Right lobe of liver (tissue), 6 donors: ENCODE measurements at regions not wholly inside any gene's neighbourhood (a gene's known extent, or its start where the extent isn't known, plus 50 kb on each side); places are given as distances from the start of the nearest gene placed in this dataset.

ENCODE experiments used
- ATAC-seq, 4 donors: fragments of 200-7000 bp; cut with Tn5 transposase; one replicate each; pipeline ENCODE4 v1.9.1; 2020; ENCODE audit warnings: mild to moderate bottlenecking in 4 of 4, moderate library complexity in 4 of 4
- DNase-seq, 3 donors: peaks; one replicate each; pipeline ENCODE4 v3.0.0-alpha.2; 2020
- H3K27ac ChIP-seq, 3 donors: fragments of 200-600 bp; one replicate each; pipeline ENCODE4 v1.8.0; 2022
- H3K27me3 ChIP-seq, 2 donors: fragments of 200-600 bp; one replicate each; pipeline ENCODE4 v1.8.0; 2022
- H3K36me3 ChIP-seq, 4 donors: fragments of 200-600 bp; sonication (generic) in 1 of 4; one replicate each; pipeline versions ENCODE4 v1.5.1 to v1.8.0; 2017 to 2022; ENCODE audit warnings: control low read depth in 1 of 4
- H3K4me1 ChIP-seq, 4 donors: fragments of 200-600 bp; sonication (generic) in 1 of 4; one replicate each; pipeline versions ENCODE4 v1.5.1 to v1.8.0; 2017 to 2022; ENCODE audit warnings: control low read depth in 1 of 4
- H3K4me3 ChIP-seq, 3 donors: fragments of 200-600 bp; one replicate each; pipeline ENCODE4 v1.8.0; 2022
- H3K9me3 ChIP-seq, 4 donors: fragments of 200-600 bp; sonication (generic) in 1 of 4; one replicate each; pipeline versions ENCODE4 v1.5.1 to v1.8.0; 2017 to 2022; ENCODE audit warnings: control low read depth in 1 of 4
- CTCF ChIP-seq, 4 donors: fragments of 200-600 bp in 3 of 4; fragments of 450-650 bp in 1 of 4; IDR thresholded peaks; one replicate each; pipeline versions ENCODE4 v1.5.1 to v1.8.0; 2016 to 2022; ENCODE audit warnings: antibody characterized with exemption in 4 of 4, mild to moderate bottlenecking in 2 of 4
- POLR2A ChIP-seq: fragments of 450-650 bp; IDR thresholded peaks from one replicate; pipeline ENCODE4 v1.6.1; 2017; ENCODE audit warnings: antibody characterized with exemption, mild to moderate bottlenecking
- WGBS: methylation state at CpG from one replicate; pipeline ENCODE4 v1.1.6; 2018; ENCODE audit warnings: low coverage, low lambda C conversion rate; ENCODE audit not compliant: insufficient coverage; ENCODE audit errors: missing lambda C conversion rate; 5-methylcytosine and 5-hydroxymethylcytosine counted together
- intact Hi-C, 2 donors: fragments of 100-400 bp; cut with DNase I; formaldehyde crosslinking; loops; one replicate each; pipeline versions ENCODE4 v1.11.2 to v1.14.1; 2022
- donor health status: DM: no; HTN: yes; CAD: no.
- donor health status: DM: no; HTN: no; CAD: no.
- donor health status: DM: no; HTN: no; CAD: no.
- donor health status: DM: no; HTN: yes; CAD: no.
- donor health status: DM: no; HTN: yes; CAD: no.

GRCh38 chr4:81989202-81989601 lies 384.6 kb downstream of the HNRNPD start:
- no peak for DNase-seq
- no peaks in the 10 kb centered on the region for H3K9me3 ChIP-seq
- intact Hi-C loops, result no loop called here
- H3K27ac ChIP-seq, result no peak overlapping the region
- no peak for TF ChIP-seq POLR2A
- TF ChIP-seq CTCF (IDR thresholded peaks at IDR 0.05), result no peak
- ATAC-seq, result no peak
- no peaks in the 10 kb centered on the region for H3K36me3 ChIP-seq
- no peaks in the 10 kb centered on the region for H3K27me3 ChIP-seq
- H3K4me3 ChIP-seq, result no peak overlapping the region
- H3K4me1 ChIP-seq, result no peaks in the 10 kb centered on the region
- 13% methylated on average over 1 of the region's 1 CpG for WGBS

GRCh38 chr4:81988178-81988577 lies 385.6 kb downstream of the HNRNPD start:
- ATAC-seq (no peak), DNase-seq (no peak)
- no peak overlapping the region for H3K27ac ChIP-seq
- H3K4me3 ChIP-seq, result no peak overlapping the region
- 62% methylated on average over 4 of the region's 4 CpGs for WGBS
- H3K36me3 ChIP-seq, result no peaks in the 10 kb centered on the region
- no peaks in the 10 kb centered on the region for H3K9me3 ChIP-seq
- H3K4me1 ChIP-seq, result no peaks in the 10 kb centered on the region
- TF ChIP-seq POLR2A, result no peak
- TF ChIP-seq CTCF (IDR thresholded peaks at IDR 0.05), result no peak
- intact Hi-C loops, result no loop called here
- no peaks in the 10 kb centered on the region for H3K27me3 ChIP-seq

GRCh38 chr4:81984746-81985145 lies 389.0 kb downstream of the HNRNPD start:
- Histone ChIP-seq H3K36me3 (no peaks in the 10 kb centered on the region), H3K27ac (no peak overlapping the region), H3K4me3 (no peak overlapping the region), H3K4me1 (peaks cover 0 to 5% (median 0%) of the 10 kb centered on the region in 4 donors), H3K9me3 (no peaks in the 10 kb centered on the region), H3K27me3 (no peaks in the 10 kb centered on the region)
- DNase-seq (no peak), ATAC-seq (no peak)
- TF ChIP-seq CTCF (IDR thresholded peaks at IDR 0.05) (no peak), POLR2A (no peak)
- intact Hi-C loops, result no loop called here
- WGBS, result 72% methylated on average over 3 of the region's 3 CpGs

- no peak for TF ChIP-seq POLR2A
- no peak for TF ChIP-seq CTCF (IDR thresholded peaks at IDR 0.05)
- DNase-seq (no peak), ATAC-seq (no peak)
- Histone ChIP-seq H3K27me3 (no peaks in the 10 kb centered on the region), H3K9me3 (no peaks in the 10 kb centered on the region), H3K27ac (no peak overlapping the region), H3K4me3 (no peak overlapping the region), H3K4me1 (peaks cover 0 to 5% (median 0%) of the 10 kb centered on the region in 4 donors), H3K36me3 (no peaks in the 10 kb centered on the region)
- WGBS, result 87% methylated on average over 2 of the region's 2 CpGs
- intact Hi-C loops, result no loop called here
Measured at GRCh38 chr4:81982846-81983540, 390.8 kb downstream of the HNRNPD start.
